IPS-18a (cell line): ENCODE measurements at regions not wholly inside any gene's neighbourhood (a gene's known extent, or its start where the extent isn't known, plus 50 kb on each side); places are given as distances from the start of the nearest gene placed in this dataset.
"Not testable (repeated sequence)": the region's sequence is repeated elsewhere in the genome, so short reads cannot be mapped to it uniquely, and the experiment has no call there.

Source experiments
- H3K27ac ChIP-seq: one replicate; pipeline ENCODE4 v1.5.1; 2013; ENCODE audit warnings: low read length
- H3K27me3 ChIP-seq: one replicate; pipeline ENCODE4 v1.6.1; 2013; ENCODE audit warnings: mild to moderate bottlenecking, low read length; ENCODE audit not compliant: control insufficient read depth, insufficient read depth
- H3K36me3 ChIP-seq: one replicate; pipeline ENCODE4 v1.6.1; 2013; ENCODE audit warnings: low read depth, low read length; ENCODE audit not compliant: control insufficient read depth
- H3K4me1 ChIP-seq: one replicate; pipeline ENCODE4 v1.6.1; 2013; ENCODE audit warnings: low read depth, low read length; ENCODE audit not compliant: control insufficient read depth
- H3K4me3 ChIP-seq: one replicate; pipeline ENCODE4 v1.5.1; 2013; ENCODE audit warnings: low read length
- H3K9ac ChIP-seq: one replicate; pipeline ENCODE4 v1.6.1; 2013; ENCODE audit warnings: mild to moderate bottlenecking, low read length, moderate library complexity
- H3K9me3 ChIP-seq: one replicate; pipeline ENCODE4 v1.6.1; 2013; ENCODE audit warnings: low read depth, low read length; ENCODE audit not compliant: control insufficient read depth

GRCh38 chrX:63519368-63519767 lies 168.2 kb upstream of the SPIN4 start:
- H3K4me3 ChIP-seq, H3K27ac ChIP-seq, H3K36me3 ChIP-seq, H3K27me3 ChIP-seq, H3K4me1 ChIP-seq, H3K9ac ChIP-seq: not testable (repeated sequence)
- H3K9me3 ChIP-seq, result peaks cover 14% of the 10 kb centered on the region

GRCh38 chrX:63514569-63515080 lies 163.5 kb upstream of the SPIN4 start:
- no peak overlapping the region for H3K4me3 ChIP-seq
- no peak overlapping the region for H3K9ac ChIP-seq
- H3K27ac ChIP-seq, result no peak overlapping the region
- H3K4me1 ChIP-seq, result no peaks in the 10 kb centered on the region
- peaks cover 34% of the 10 kb centered on the region for H3K9me3 ChIP-seq
- H3K36me3 ChIP-seq, result no peaks in the 10 kb centered on the region
- H3K27me3 ChIP-seq, result no peaks in the 10 kb centered on the region

- Histone ChIP-seq H3K4me1 (no peaks in the 10 kb centered on the region), H3K4me3 (no peak overlapping the region), H3K9ac (no peak overlapping the region), H3K36me3 (no peaks in the 10 kb centered on the region), H3K27ac (no peak overlapping the region), H3K27me3 (no peaks in the 10 kb centered on the region), H3K9me3 (peaks cover 33% of the 10 kb centered on the region)
Measured at GRCh38 chrX:63513825-63514568, 162.9 kb upstream of the SPIN4 start.

GRCh38 chrX:63511361-63511760 lies 160.2 kb upstream of the SPIN4 start:
- H3K27me3 ChIP-seq, result no peaks in the 10 kb centered on the region
- H3K9me3 ChIP-seq, result peaks cover 27% of the 10 kb centered on the region
- H3K27ac ChIP-seq, result no peak overlapping the region
- H3K36me3 ChIP-seq, result no peaks in the 10 kb centered on the region
- H3K9ac ChIP-seq, result no peak overlapping the region
- H3K4me1 ChIP-seq, result no peaks in the 10 kb centered on the region
- H3K4me3 ChIP-seq, result no peak overlapping the region

GRCh38 chrX:63508668-63509067 lies 157.5 kb upstream of the SPIN4 start:
- no peak overlapping the region for H3K4me3 ChIP-seq
- peaks cover 30% of the 10 kb centered on the region for H3K9me3 ChIP-seq
- no peak overlapping the region for H3K27ac ChIP-seq
- H3K4me1 ChIP-seq, result peaks cover 2% of the 10 kb centered on the region
- H3K9ac ChIP-seq, result no peak overlapping the region
- H3K36me3 ChIP-seq, result no peaks in the 10 kb centered on the region
- H3K27me3 ChIP-seq, result no peaks in the 10 kb centered on the region

GRCh38 chrX:63506320-63506719 lies 155.2 kb upstream of the SPIN4 start:
- no peaks in the 10 kb centered on the region for H3K27me3 ChIP-seq
- H3K27ac ChIP-seq, result no peak overlapping the region
- H3K4me3 ChIP-seq, result no peak overlapping the region
- H3K9ac ChIP-seq, result no peak overlapping the region
- H3K9me3 ChIP-seq, result peaks cover 28% of the 10 kb centered on the region
- no peaks in the 10 kb centered on the region for H3K36me3 ChIP-seq
- peaks cover 2% of the 10 kb centered on the region for H3K4me1 ChIP-seq

GRCh38 chrX:63503541-63503940 lies 152.4 kb upstream of the SPIN4 start:
- Histone ChIP-seq H3K27ac (peak overlapping the region; percentile 81), H3K9ac (peak overlapping the region; percentile 58), H3K9me3 (peaks cover 27% of the 10 kb centered on the region), H3K36me3 (no peaks in the 10 kb centered on the region), H3K4me1 (peaks cover 2% of the 10 kb centered on the region), H3K4me3 (peak overlapping the region; percentile 31), H3K27me3 (no peaks in the 10 kb centered on the region)

- no peaks in the 10 kb centered on the region for H3K36me3 ChIP-seq
- H3K9me3 ChIP-seq, result peaks cover 19% of the 10 kb centered on the region
- no peaks in the 10 kb centered on the region for H3K27me3 ChIP-seq
- no peak overlapping the region for H3K27ac ChIP-seq
- no peak overlapping the region for H3K4me3 ChIP-seq
- no peaks in the 10 kb centered on the region for H3K4me1 ChIP-seq
- no peak overlapping the region for H3K9ac ChIP-seq
Measured at GRCh38 chrX:63488546-63489373, 137.6 kb upstream of the SPIN4 start.

- no peaks in the 10 kb centered on the region for H3K27me3 ChIP-seq
- H3K4me3 ChIP-seq, result no peak overlapping the region
Measured at GRCh38 chrX:63475200-63475599, 124.1 kb upstream of the SPIN4 start.

GRCh38 chrX:63471004-63471403 lies 119.9 kb upstream of the SPIN4 start:
- no peak overlapping the region for H3K27ac ChIP-seq
- H3K4me1 ChIP-seq, result no peaks in the 10 kb centered on the region
- no peak overlapping the region for H3K9ac ChIP-seq
- peaks cover 58% of the 10 kb centered on the region for H3K9me3 ChIP-seq
- no peak overlapping the region for H3K4me3 ChIP-seq
- H3K36me3 ChIP-seq, result no peaks in the 10 kb centered on the region
- H3K27me3 ChIP-seq, result no peaks in the 10 kb centered on the region

More at GRCh38 chrX:63475200-63475599, 124.1 kb upstream of the SPIN4 start:
- H3K9ac ChIP-seq, result no peak overlapping the region
- no peak overlapping the region for H3K27ac ChIP-seq
- no peaks in the 10 kb centered on the region for H3K36me3 ChIP-seq
- peaks cover 54% of the 10 kb centered on the region for H3K9me3 ChIP-seq
- H3K4me1 ChIP-seq, result no peaks in the 10 kb centered on the region

GRCh38 chrX:63470506-63470905 lies 119.4 kb upstream of the SPIN4 start:
- no peak overlapping the region for H3K4me3 ChIP-seq
- H3K9me3 ChIP-seq, result peaks cover 57% of the 10 kb centered on the region
- no peak overlapping the region for H3K9ac ChIP-seq
- H3K4me1 ChIP-seq, result no peaks in the 10 kb centered on the region
- H3K36me3 ChIP-seq, result no peaks in the 10 kb centered on the region
- H3K27ac ChIP-seq, result no peak overlapping the region
- H3K27me3 ChIP-seq, result no peaks in the 10 kb centered on the region
